ENCODE measurements at regions not wholly inside any gene's neighbourhood (a gene's known extent, or its start where the extent isn't known, plus 50 kb on each side); places are given as distances from the start of the nearest gene placed in this dataset.

GRCh38 chr4:125123570-125124109 is 191.1 kb upstream of the FAT4 start:
- WGBS (ENCODE audit: insufficient coverage, insufficient replicate concordance, low lambda C conversion rate, missing lambda C conversion rate), result 19% methylated on average over 3 of the region's 3 CpGs
- H3K27ac ChIP-seq (ENCODE audit: control insufficient read depth, insufficient read depth), result no peak overlapping the region
- no peak overlapping the region for H2AFZ ChIP-seq (ENCODE audit: control insufficient read depth, low read depth, low read length)
- ATAC-seq, result no peak
- no peaks in the 10 kb centered on the region for H3K9me3 ChIP-seq (replicated peaks; ENCODE audit: control insufficient read depth, insufficient read depth, low read length)
- H3K79me2 ChIP-seq (ENCODE audit: control insufficient read depth, insufficient read depth, low read length), result no peaks in the 10 kb centered on the region
- no peaks in the 10 kb centered on the region for H3K27me3 ChIP-seq (replicated peaks in 1 of 2; ENCODE audit: control insufficient read depth in 2 of 2, insufficient read depth in 2 of 2, low read length in 1 of 2)
- SMC1A ChIA-PET (ENCODE audit: uncharacterized antibody, unreplicated experiment), result interaction anchor here (0.8 kb wide), 1 partner anchor 17 kb away, joined by 4 read pairs; no protein-coding TSS in a partner anchor
- H3K4me3 ChIP-seq, result no peak overlapping the region
- H3K36me3 ChIP-seq (ENCODE audit: control insufficient read depth in 2 of 2, insufficient read depth in 2 of 2, low read length in 1 of 2), result no peaks in the 10 kb centered on the region
- RAD21 ChIA-PET (ENCODE audit: unreplicated experiment), result no interaction called here
- BruUV-seq (replicated peaks), result no TSS peak
- intact Hi-C loops (cut with micrococcal nuclease; ENCODE audit: unreplicated experiment) (no loop called here), in situ Hi-C loops (cut with MboI) (no loop called here)
- no peak for TF ChIP-seq CEBPZ (IDR thresholded peaks at IDR 0.05; ENCODE audit: low read depth, low read length)
- no peak for TF ChIP-seq NFIC (IDR thresholded peaks at IDR 0.05; ENCODE audit: low read depth, low read length)
- DNase-seq (ENCODE audit: low read depth, low spot score), result no peak
- no peaks in the 10 kb centered on the region for H3K4me1 ChIP-seq (ENCODE audit: control insufficient read depth, insufficient read depth, low read length)
- POLR2A ChIA-PET, result no interaction called here
- no peak overlapping the region for H3K4me2 ChIP-seq (ENCODE audit: control insufficient read depth, insufficient read depth)
- CTCF ChIA-PET, result no interaction called here
- no peak for FAIRE-seq
- H4K20me1 ChIP-seq (ENCODE audit: control insufficient read depth, insufficient read depth), result no peaks in the 10 kb centered on the region
- no peak overlapping the region for H3K9ac ChIP-seq (ENCODE audit: control insufficient read depth, insufficient read depth, low read length)

GRCh38 chr4:125121581-125121980 is 193.2 kb upstream of the FAT4 start:
- Histone ChIP-seq H3K4me3 (no peak overlapping the region), H3K4me1 (ENCODE audit: control insufficient read depth, insufficient read depth, low read length) (no peaks in the 10 kb centered on the region), H3K9me3 (replicated peaks; ENCODE audit: control insufficient read depth, insufficient read depth, low read length) (no peaks in the 10 kb centered on the region), H3K36me3 (ENCODE audit: control insufficient read depth in 2 of 2, insufficient read depth in 2 of 2, low read length in 1 of 2) (no peaks in the 10 kb centered on the region), H2AFZ (ENCODE audit: control insufficient read depth, low read depth, low read length) (no peak overlapping the region), H3K9ac (ENCODE audit: control insufficient read depth, insufficient read depth, low read length) (no peak overlapping the region), H3K27ac (ENCODE audit: control insufficient read depth, insufficient read depth) (no peak overlapping the region), H3K27me3 (replicated peaks in 1 of 2; ENCODE audit: control insufficient read depth in 2 of 2, insufficient read depth in 2 of 2, low read length in 1 of 2) (no peaks in the 10 kb centered on the region), H4K20me1 (ENCODE audit: control insufficient read depth, insufficient read depth) (no peaks in the 10 kb centered on the region), H3K4me2 (ENCODE audit: control insufficient read depth, insufficient read depth) (no peak overlapping the region), H3K79me2 (ENCODE audit: control insufficient read depth, insufficient read depth, low read length) (no peaks in the 10 kb centered on the region)
- RAD21 ChIA-PET (ENCODE audit: unreplicated experiment), result no interaction called here
- FAIRE-seq, result no peak
- POLR2A ChIA-PET, result no interaction called here
- SMC1A ChIA-PET (ENCODE audit: uncharacterized antibody, unreplicated experiment), result no interaction called here
- BruUV-seq (replicated peaks), result no TSS peak
- ATAC-seq, result no peak
- in situ Hi-C loops (cut with MboI), result no loop called here
- intact Hi-C loops (cut with micrococcal nuclease; ENCODE audit: unreplicated experiment), result no loop called here
- CTCF ChIA-PET, result no interaction called here
- DNase-seq (ENCODE audit: low read depth, low spot score), result no peak
- TF ChIP-seq, protein P1, sequence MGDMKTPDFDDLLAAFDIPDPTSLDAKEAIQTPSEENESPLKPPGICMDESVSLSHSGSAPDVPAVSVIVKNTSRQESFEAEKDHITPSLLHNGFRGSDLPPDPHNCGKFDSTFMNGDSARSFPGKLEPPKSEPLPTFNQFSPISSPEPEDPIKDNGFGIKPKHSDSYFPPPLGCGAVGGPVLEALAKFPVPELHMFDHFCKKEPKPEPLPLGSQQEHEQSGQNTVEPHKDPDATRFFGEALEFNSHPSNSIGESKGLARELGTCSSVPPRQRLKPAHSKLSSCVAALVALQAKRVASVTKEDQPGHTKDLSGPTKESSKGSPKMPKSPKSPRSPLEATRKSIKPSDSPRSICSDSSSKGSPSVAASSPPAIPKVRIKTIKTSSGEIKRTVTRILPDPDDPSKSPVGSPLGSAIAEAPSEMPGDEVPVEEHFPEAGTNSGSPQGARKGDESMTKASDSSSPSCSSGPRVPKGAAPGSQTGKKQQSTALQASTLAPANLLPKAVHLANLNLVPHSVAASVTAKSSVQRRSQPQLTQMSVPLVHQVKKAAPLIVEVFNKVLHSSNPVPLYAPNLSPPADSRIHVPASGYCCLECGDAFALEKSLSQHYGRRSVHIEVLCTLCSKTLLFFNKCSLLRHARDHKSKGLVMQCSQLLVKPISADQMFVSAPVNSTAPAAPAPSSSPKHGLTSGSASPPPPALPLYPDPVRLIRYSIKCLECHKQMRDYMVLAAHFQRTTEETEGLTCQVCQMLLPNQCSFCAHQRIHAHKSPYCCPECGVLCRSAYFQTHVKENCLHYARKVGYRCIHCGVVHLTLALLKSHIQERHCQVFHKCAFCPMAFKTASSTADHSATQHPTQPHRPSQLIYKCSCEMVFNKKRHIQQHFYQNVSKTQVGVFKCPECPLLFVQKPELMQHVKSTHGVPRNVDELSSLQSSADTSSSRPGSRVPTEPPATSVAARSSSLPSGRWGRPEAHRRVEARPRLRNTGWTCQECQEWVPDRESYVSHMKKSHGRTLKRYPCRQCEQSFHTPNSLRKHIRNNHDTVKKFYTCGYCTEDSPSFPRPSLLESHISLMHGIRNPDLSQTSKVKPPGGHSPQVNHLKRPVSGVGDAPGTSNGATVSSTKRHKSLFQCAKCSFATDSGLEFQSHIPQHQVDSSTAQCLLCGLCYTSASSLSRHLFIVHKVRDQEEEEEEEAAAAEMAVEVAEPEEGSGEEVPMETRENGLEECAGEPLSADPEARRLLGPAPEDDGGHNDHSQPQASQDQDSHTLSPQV (IDR thresholded peaks at IDR 0.05), result no peak
- TF ChIP-seq, protein P2, sequence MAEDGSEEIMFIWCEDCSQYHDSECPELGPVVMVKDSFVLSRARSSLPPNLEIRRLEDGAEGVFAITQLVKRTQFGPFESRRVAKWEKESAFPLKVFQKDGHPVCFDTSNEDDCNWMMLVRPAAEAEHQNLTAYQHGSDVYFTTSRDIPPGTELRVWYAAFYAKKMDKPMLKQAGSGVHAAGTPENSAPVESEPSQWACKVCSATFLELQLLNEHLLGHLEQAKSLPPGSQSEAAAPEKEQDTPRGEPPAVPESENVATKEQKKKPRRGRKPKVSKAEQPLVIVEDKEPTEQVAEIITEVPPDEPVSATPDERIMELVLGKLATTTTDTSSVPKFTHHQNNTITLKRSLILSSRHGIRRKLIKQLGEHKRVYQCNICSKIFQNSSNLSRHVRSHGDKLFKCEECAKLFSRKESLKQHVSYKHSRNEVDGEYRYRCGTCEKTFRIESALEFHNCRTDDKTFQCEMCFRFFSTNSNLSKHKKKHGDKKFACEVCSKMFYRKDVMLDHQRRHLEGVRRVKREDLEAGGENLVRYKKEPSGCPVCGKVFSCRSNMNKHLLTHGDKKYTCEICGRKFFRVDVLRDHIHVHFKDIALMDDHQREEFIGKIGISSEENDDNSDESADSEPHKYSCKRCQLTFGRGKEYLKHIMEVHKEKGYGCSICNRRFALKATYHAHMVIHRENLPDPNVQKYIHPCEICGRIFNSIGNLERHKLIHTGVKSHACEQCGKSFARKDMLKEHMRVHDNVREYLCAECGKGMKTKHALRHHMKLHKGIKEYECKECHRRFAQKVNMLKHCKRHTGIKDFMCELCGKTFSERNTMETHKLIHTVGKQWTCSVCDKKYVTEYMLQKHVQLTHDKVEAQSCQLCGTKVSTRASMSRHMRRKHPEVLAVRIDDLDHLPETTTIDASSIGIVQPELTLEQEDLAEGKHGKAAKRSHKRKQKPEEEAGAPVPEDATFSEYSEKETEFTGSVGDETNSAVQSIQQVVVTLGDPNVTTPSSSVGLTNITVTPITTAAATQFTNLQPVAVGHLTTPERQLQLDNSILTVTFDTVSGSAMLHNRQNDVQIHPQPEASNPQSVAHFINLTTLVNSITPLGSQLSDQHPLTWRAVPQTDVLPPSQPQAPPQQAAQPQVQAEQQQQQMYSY (CRISPR knock-in tag; IDR thresholded peaks at IDR 0.05), result no peak
- TF ChIP-seq SUZ12 (IDR thresholded peaks at IDR 0.05; ENCODE audit: unreplicated experiment), result no peak
- TF ChIP-seq SRF (IDR thresholded peaks at IDR 0.05; ENCODE audit: low read depth in 2 of 2, low read length in 2 of 2), result no peak

All from GM12878 (cell line).